ENCODE measurements at regions not wholly inside any gene's neighbourhood (a gene's known extent, or its start where the extent isn't known, plus 50 kb on each side); places are given as distances from the start of the nearest gene placed in this dataset.

DNA sequence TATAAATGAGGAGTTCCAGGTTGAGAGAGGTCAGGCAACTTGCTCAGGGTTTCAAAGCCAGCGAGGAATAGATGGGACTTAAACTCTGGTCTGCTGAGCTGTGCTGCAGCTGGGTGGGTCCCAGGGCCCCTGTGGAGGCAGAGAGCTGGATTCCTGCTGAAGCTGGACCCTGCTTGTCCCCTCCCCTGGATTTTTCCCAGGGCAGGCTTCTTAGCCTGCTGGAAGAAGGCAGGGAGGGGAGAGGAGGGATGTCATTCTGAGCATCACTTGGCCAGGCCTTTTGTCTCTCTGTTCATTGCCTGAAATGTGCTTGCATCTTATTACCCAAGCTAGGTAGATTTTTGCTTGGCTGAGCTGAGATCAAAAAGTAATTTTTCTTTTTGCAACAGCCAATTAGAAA lies 133.7 kb downstream of the DHX35 start:
- no peaks in the 10 kb centered on the region for H3K36me3 Mint-ChIP-seq
- H3K4me1 Mint-ChIP-seq: peaks cover 6% of the 10 kb centered on the region
- no peak for DNase-seq (ENCODE audit: low spot score)
- no peak for ATAC-seq
- ChIA-PET POLR2A (no interaction called here), CTCF (interaction anchor here (0.8 kb wide), 1 partner anchor 47 kb away, joined by 5 read pairs; no protein-coding TSS in a partner anchor)
- H3K4me3 Mint-ChIP-seq: no peak overlapping the region
- peaks cover 20% of the 10 kb centered on the region for H3K27me3 Mint-ChIP-seq (ENCODE audit: low read depth)
- no peaks in the 10 kb centered on the region for H3K9me3 Mint-ChIP-seq
- no peak overlapping the region for H3K27ac Mint-ChIP-seq
- TF ChIP-seq, protein P1, sequence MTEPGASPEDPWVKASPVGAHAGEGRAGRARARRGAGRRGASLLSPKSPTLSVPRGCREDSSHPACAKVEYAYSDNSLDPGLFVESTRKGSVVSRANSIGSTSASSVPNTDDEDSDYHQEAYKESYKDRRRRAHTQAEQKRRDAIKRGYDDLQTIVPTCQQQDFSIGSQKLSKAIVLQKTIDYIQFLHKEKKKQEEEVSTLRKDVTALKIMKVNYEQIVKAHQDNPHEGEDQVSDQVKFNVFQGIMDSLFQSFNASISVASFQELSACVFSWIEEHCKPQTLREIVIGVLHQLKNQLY (CRISPR knock-in tag; IDR thresholded peaks at IDR 0.05): no peak
- TF ChIP-seq ZNF121 (CRISPR knock-in tag; IDR thresholded peaks at IDR 0.05) (no peak), TCF7 (CRISPR knock-in tag; IDR thresholded peaks at IDR 0.05; ENCODE audit: low read depth) (no peak), PRRX2 (CRISPR knock-in tag; IDR thresholded peaks at IDR 0.05) (no peak), RELA (CRISPR knock-in tag; IDR thresholded peaks at IDR 0.05; ENCODE audit: borderline replicate concordance) (no peak), ZNF263 (CRISPR knock-in tag; IDR thresholded peaks at IDR 0.05; ENCODE audit: low read depth) (no peak), NR1H2 (CRISPR knock-in tag; IDR thresholded peaks at IDR 0.05) (no peak), FOXP1 (CRISPR knock-in tag; IDR thresholded peaks at IDR 0.05; ENCODE audit: borderline replicate concordance) (no peak), HMGA2 (CRISPR knock-in tag; IDR thresholded peaks at IDR 0.05) (no peak), MXD4 (CRISPR knock-in tag; IDR thresholded peaks at IDR 0.05; ENCODE audit: borderline replicate concordance) (no peak)
- TF ChIP-seq, protein P2, sequence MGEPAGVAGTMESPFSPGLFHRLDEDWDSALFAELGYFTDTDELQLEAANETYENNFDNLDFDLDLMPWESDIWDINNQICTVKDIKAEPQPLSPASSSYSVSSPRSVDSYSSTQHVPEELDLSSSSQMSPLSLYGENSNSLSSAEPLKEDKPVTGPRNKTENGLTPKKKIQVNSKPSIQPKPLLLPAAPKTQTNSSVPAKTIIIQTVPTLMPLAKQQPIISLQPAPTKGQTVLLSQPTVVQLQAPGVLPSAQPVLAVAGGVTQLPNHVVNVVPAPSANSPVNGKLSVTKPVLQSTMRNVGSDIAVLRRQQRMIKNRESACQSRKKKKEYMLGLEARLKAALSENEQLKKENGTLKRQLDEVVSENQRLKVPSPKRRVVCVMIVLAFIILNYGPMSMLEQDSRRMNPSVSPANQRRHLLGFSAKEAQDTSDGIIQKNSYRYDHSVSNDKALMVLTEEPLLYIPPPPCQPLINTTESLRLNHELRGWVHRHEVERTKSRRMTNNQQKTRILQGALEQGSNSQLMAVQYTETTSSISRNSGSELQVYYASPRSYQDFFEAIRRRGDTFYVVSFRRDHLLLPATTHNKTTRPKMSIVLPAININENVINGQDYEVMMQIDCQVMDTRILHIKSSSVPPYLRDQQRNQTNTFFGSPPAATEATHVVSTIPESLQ (CRISPR knock-in tag; IDR thresholded peaks at IDR 0.05): no peak
- TF ChIP-seq, protein P3, sequence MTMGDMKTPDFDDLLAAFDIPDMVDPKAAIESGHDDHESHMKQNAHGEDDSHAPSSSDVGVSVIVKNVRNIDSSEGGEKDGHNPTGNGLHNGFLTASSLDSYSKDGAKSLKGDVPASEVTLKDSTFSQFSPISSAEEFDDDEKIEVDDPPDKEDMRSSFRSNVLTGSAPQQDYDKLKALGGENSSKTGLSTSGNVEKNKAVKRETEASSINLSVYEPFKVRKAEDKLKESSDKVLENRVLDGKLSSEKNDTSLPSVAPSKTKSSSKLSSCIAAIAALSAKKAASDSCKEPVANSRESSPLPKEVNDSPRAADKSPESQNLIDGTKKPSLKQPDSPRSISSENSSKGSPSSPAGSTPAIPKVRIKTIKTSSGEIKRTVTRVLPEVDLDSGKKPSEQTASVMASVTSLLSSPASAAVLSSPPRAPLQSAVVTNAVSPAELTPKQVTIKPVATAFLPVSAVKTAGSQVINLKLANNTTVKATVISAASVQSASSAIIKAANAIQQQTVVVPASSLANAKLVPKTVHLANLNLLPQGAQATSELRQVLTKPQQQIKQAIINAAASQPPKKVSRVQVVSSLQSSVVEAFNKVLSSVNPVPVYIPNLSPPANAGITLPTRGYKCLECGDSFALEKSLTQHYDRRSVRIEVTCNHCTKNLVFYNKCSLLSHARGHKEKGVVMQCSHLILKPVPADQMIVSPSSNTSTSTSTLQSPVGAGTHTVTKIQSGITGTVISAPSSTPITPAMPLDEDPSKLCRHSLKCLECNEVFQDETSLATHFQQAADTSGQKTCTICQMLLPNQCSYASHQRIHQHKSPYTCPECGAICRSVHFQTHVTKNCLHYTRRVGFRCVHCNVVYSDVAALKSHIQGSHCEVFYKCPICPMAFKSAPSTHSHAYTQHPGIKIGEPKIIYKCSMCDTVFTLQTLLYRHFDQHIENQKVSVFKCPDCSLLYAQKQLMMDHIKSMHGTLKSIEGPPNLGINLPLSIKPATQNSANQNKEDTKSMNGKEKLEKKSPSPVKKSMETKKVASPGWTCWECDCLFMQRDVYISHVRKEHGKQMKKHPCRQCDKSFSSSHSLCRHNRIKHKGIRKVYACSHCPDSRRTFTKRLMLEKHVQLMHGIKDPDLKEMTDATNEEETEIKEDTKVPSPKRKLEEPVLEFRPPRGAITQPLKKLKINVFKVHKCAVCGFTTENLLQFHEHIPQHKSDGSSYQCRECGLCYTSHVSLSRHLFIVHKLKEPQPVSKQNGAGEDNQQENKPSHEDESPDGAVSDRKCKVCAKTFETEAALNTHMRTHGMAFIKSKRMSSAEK (CRISPR knock-in tag; IDR thresholded peaks at IDR 0.05; ENCODE audit: borderline replicate concordance): no peak
- TF ChIP-seq, protein P4, sequence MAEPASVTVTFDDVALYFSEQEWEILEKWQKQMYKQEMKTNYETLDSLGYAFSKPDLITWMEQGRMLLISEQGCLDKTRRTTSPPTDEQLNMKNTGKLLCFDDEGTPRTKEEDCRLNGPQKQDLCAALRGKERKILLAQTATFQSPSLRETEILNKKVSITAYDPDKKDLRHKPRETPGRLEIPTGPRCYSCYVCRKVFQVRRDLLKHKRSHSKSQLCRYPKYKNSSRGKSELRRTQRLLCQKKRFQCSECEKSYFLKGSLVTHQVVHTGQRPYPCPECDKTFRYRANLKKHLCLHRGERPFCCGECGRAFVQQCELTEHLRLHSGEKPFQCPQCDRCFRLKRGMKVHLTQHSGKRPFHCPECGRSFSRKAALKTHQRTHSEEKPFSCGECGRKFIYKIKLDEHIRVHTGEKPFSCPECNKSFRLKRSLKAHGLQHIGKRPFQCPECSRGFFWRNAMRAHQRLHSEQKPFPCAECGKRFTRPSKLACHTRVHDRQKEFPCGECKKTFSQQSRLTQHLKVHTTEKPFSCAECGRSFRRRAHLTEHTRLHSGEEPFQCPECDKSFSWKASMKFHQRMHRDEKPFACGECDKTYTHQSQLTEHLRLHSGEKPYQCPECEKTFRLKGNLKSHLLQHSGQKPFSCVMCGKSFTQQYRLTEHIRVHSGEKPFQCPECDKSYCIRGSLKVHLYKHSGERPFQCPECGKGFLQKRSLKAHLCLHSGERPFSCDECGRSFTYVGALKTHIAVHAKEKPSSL (CRISPR knock-in tag; conservative IDR thresholded peaks at IDR 0.05): no peak
- TF ChIP-seq, protein P5, sequence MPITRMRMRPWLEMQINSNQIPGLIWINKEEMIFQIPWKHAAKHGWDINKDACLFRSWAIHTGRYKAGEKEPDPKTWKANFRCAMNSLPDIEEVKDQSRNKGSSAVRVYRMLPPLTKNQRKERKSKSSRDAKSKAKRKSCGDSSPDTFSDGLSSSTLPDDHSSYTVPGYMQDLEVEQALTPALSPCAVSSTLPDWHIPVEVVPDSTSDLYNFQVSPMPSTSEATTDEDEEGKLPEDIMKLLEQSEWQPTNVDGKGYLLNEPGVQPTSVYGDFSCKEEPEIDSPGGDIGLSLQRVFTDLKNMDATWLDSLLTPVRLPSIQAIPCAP (CRISPR knock-in tag; IDR thresholded peaks at IDR 0.05): no peak
- TF ChIP-seq, protein P6, sequence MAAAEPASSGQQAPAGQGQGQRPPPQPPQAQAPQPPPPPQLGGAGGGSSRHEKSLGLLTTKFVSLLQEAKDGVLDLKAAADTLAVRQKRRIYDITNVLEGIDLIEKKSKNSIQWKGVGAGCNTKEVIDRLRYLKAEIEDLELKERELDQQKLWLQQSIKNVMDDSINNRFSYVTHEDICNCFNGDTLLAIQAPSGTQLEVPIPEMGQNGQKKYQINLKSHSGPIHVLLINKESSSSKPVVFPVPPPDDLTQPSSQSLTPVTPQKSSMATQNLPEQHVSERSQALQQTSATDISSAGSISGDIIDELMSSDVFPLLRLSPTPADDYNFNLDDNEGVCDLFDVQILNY (CRISPR knock-in tag; IDR thresholded peaks at IDR 0.05): no peak

Data from WTC11 (cell line).